CD14-positive monocyte (primary cell): ENCODE measurements at regions not wholly inside any gene's neighbourhood (a gene's known extent, or its start where the extent isn't known, plus 50 kb on each side); places are given as distances from the start of the nearest gene placed in this dataset.

Source experiments
- DNase-seq, 3 donors: peaks; one replicate each; pipeline ENCODE4 v3.0.0-alpha.2; 2011 to 2022
- H2AFZ ChIP-seq: 2 replicates; pipeline ENCODE4 v1.6.0; 2012; ENCODE audit warnings: mild to moderate bottlenecking, low read depth, low read length, inconsistent platforms; ENCODE audit not compliant: insufficient read depth, poor library complexity, severe bottlenecking
- H3K27ac ChIP-seq, 2 donors: 1 replicate in 1 of 2; 2 replicates in 1 of 2; pipeline ENCODE4 v1.5.1; 2012 to 2013; ENCODE audit warnings: low read length in 2 of 2, control low read depth in 1 of 2, inconsistent platforms in 1 of 2, low read depth in 1 of 2, mild to moderate bottlenecking in 1 of 2
- H3K27me3 ChIP-seq, 2 donors: one replicate each; pipeline versions ENCODE4 v1.6.0 to v1.6.1; 2011 to 2013; ENCODE audit warnings: low read length in 2 of 2; ENCODE audit not compliant: control insufficient read depth in 2 of 2, insufficient read depth in 2 of 2
- H3K36me3 ChIP-seq, 2 donors: replicated peaks in 1 of 2; 1 replicate in 1 of 2; 2 replicates in 1 of 2; pipeline versions ENCODE4 v1.5.1 to v1.6.1; 2012 to 2013; ENCODE audit warnings: low read length in 2 of 2, control low read depth in 1 of 2, inconsistent platforms in 1 of 2, mild to moderate bottlenecking in 1 of 2; ENCODE audit not compliant: insufficient read depth in 2 of 2, control insufficient read depth in 1 of 2
- H3K4me1 ChIP-seq, 2 donors: 1 replicate in 1 of 2; 2 replicates in 1 of 2; pipeline versions ENCODE4 v1.5.1 to v1.6.1; 2012 to 2013; ENCODE audit warnings: low read length in 2 of 2, control low read depth in 1 of 2, inconsistent platforms in 1 of 2, mild to moderate bottlenecking in 1 of 2, moderate library complexity in 1 of 2; ENCODE audit not compliant: insufficient read depth in 2 of 2, control insufficient read depth in 1 of 2
- H3K4me2 ChIP-seq: replicated peaks from 2 replicates; pipeline ENCODE3; 2012; ENCODE audit warnings: low read length, moderate library complexity, mild to moderate bottlenecking; ENCODE audit not compliant: poor library complexity, severe bottlenecking; ENCODE audit errors: extremely low read depth
- H3K4me3 ChIP-seq, 3 experiments: fragments of 200-600 bp in 1 of 3; sonication (generic) in 1 of 3; replicated peaks in 1 of 3; 1 replicate in 2 of 3; 2 replicates in 1 of 3; pipeline ENCODE4 v1.5.1; 2011 to 2013; ENCODE audit warnings: low read length in 3 of 3, mild to moderate bottlenecking in 3 of 3, control low read depth in 2 of 3, low read depth in 2 of 3, inconsistent platforms in 1 of 3, moderate library complexity in 1 of 3
- H3K79me2 ChIP-seq: 2 replicates; pipeline ENCODE4 v1.6.0; 2012; ENCODE audit warnings: mild to moderate bottlenecking, control low read depth, inconsistent platforms, low read length, moderate library complexity; ENCODE audit not compliant: insufficient read depth
- H3K9ac ChIP-seq: 2 replicates; pipeline ENCODE4 v1.6.0; 2017; ENCODE audit warnings: low read length, mild to moderate bottlenecking; ENCODE audit not compliant: insufficient read depth, poor library complexity, severe bottlenecking
- H3K9me3 ChIP-seq, 2 donors: replicated peaks in 1 of 2; 1 replicate in 1 of 2; 2 replicates in 1 of 2; pipeline versions ENCODE4 v1.5.1 to v1.6.1; 2012 to 2013; ENCODE audit warnings: low read length in 2 of 2, control low read depth in 1 of 2; ENCODE audit not compliant: control insufficient read depth in 1 of 2, insufficient read depth in 1 of 2
- H4K20me1 ChIP-seq: 2 replicates; pipeline ENCODE4 v1.6.0; 2012; ENCODE audit warnings: mild to moderate bottlenecking, low read length, control low read depth, moderate library complexity; ENCODE audit not compliant: insufficient read depth
- H3K27ac Mint-ChIP-seq, 7 donors: one replicate each; pipeline ENCODE4 v1.8.0; 2020; ENCODE audit warnings: mild to moderate bottlenecking in 7 of 7, mixed read lengths in 7 of 7, moderate library complexity in 6 of 7, inconsistent platforms in 2 of 7
- H3K27me3 Mint-ChIP-seq, 3 donors: one replicate each; pipeline ENCODE4 v1.8.0; 2021 to 2022; ENCODE audit warnings: low read depth in 3 of 3, mild to moderate bottlenecking in 3 of 3, mixed read lengths in 3 of 3, moderate library complexity in 3 of 3, inconsistent platforms in 1 of 3
- H3K36me3 Mint-ChIP-seq, 2 donors: one replicate each; pipeline ENCODE4 v1.8.0; 2020; ENCODE audit warnings: mixed read lengths in 2 of 2, inconsistent platforms in 1 of 2, mild to moderate bottlenecking in 1 of 2
- H3K4me1 Mint-ChIP-seq: one replicate; pipeline ENCODE4 v1.8.0; 2020; ENCODE audit warnings: mild to moderate bottlenecking, mixed read lengths
- H3K4me3 Mint-ChIP-seq, 2 donors: one replicate each; pipeline ENCODE4 v1.8.0; 2020; ENCODE audit warnings: mild to moderate bottlenecking in 2 of 2, mixed read lengths in 2 of 2, moderate library complexity in 1 of 2
- H3K9me3 Mint-ChIP-seq, 7 donors: one replicate each; pipeline ENCODE4 v1.8.0; 2020 to 2022; ENCODE audit warnings: mixed read lengths in 7 of 7, mild to moderate bottlenecking in 6 of 7, moderate library complexity in 6 of 7, inconsistent platforms in 2 of 7
- WGBS: methylation state at CpG from one replicate; pipeline ENCODE4 v1.1.5; 2013; ENCODE audit warnings: missing lambda C conversion rate; ENCODE audit not compliant: insufficient coverage; 5-methylcytosine and 5-hydroxymethylcytosine counted together
- intact Hi-C, 2 donors: fragments of 100-400 bp; cut with micrococcal nuclease; formaldehyde crosslinking; loops; one replicate each; pipeline versions ENCODE4 v1.15.0 to v1.15.1; 2023
- TF ChIP-seq, protein P1 (sequence below): fragments of 200-600 bp; IDR thresholded peaks from one replicate; pipeline ENCODE4 v1.8.0; 2022; ENCODE audit warnings: antibody characterized with exemption, mild to moderate bottlenecking

DNA sequence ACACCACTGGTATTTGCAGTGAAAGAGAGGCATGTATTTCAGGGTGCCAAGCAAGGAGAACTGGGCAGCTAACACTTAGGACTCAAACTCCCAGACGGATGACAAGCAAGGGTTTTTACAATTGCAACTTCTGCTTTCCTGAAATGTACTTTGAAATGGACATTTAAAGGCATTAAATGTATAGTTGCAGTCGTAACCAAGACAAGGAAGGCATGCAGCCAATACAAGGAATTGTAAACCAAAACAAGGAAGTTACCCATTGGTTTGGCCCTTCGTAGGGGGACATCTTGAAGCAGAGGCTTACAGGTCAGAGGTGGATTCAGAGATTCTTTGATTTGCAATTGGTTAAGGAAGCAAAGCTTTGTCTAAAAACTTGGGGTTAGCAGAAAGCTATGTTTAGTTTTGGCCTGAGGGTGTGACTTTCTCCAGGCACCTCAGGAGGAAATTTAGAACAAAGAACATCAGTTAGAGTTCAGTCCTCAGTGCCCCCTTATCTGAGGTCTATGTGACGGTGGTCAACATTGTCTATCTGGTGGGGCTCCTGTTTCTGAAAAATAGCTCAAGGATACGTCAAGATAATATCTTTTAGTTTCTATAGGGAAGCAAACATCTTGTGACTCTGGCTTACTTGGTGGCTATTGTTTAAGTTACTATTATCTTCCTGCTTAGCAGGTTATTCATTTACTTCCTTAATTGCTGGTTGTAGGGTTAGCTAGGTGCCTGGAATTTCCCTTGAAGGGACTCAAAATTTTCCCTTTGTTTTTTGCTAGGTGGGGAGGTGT, 266.0 kb downstream of the CD83 start:
- H3K27ac Mint-ChIP-seq: peak overlapping the region; percentile 78 to 94 (median 85)
- Histone ChIP-seq H3K27me3 (no peaks in the 10 kb centered on the region), H2AFZ (peak overlapping the region; percentile 15), H3K4me2 (peak overlapping the region; percentile 21), H3K9me3 (no peaks in the 10 kb centered on the region), H3K79me2 (no peaks in the 10 kb centered on the region), H3K36me3 (no peaks in the 10 kb centered on the region), H3K4me1 (peaks cover 31 to 36% of the 10 kb centered on the region in 2 donors), H3K4me3 (no peak overlapping the region), H3K9ac (no peak overlapping the region), H3K27ac (peak overlapping the region; percentile 7 to 83), H4K20me1 (no peaks in the 10 kb centered on the region)
- peaks cover 44% of the 10 kb centered on the region for H3K4me1 Mint-ChIP-seq
- 0% methylated on average over 3 of the region's 5 CpGs for WGBS
- no peaks in the 10 kb centered on the region for H3K36me3 Mint-ChIP-seq
- H3K9me3 Mint-ChIP-seq: peaks cover 0 to 3% (median 0%) of the 10 kb centered on the region in 7 donors
- peaks cover 0 to 2% (median 0%) of the 10 kb centered on the region in 3 donors for H3K27me3 Mint-ChIP-seq
- no peak overlapping the region for H3K4me3 Mint-ChIP-seq
- peak; percentile 63 to 78 (median 66) for DNase-seq
- intact Hi-C loops: no loop called here
- TF ChIP-seq, protein P1, sequence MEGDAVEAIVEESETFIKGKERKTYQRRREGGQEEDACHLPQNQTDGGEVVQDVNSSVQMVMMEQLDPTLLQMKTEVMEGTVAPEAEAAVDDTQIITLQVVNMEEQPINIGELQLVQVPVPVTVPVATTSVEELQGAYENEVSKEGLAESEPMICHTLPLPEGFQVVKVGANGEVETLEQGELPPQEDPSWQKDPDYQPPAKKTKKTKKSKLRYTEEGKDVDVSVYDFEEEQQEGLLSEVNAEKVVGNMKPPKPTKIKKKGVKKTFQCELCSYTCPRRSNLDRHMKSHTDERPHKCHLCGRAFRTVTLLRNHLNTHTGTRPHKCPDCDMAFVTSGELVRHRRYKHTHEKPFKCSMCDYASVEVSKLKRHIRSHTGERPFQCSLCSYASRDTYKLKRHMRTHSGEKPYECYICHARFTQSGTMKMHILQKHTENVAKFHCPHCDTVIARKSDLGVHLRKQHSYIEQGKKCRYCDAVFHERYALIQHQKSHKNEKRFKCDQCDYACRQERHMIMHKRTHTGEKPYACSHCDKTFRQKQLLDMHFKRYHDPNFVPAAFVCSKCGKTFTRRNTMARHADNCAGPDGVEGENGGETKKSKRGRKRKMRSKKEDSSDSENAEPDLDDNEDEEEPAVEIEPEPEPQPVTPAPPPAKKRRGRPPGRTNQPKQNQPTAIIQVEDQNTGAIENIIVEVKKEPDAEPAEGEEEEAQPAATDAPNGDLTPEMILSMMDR: no peak

DNA sequence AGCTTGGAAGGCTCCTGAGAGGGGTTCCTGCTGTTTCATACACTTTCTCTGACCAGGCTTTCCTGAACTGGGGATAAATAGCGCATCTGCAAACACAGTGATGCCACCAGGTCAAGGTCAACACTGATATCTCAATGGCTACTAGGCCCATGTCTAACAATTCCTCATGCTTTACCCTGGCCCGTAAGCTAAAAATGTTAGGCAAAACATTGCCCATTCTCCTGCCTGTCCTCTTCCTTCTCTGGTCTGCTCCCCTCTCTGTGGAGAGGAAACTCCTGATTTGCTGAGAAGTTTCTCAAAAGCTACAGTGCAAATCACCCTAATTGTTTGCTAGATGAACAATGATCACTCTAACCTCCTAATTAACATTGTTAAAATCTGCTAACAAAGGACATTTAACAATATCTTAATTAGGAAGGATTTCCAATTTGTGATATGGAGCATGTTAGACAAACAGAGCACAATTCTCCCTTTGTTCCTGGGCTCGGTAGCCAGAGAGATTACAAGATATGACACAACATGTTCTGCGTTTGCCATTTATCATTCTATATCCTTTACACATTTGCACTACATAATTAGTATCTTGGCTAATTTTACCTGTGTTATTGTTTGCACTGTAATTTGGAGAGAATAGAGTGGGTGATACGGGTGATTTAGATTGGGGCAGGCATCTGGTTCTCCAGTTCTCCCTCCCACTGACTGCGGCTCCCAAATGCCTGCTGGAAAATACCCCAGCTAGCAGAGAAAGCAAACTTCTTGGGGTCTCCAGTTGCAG, 266.8 kb downstream of the CD83 start:
- no peak overlapping the region for H2AFZ ChIP-seq

More for the DNA sequence above, 266.8 kb downstream of the CD83 start:
- Histone ChIP-seq H3K4me3 (no peak overlapping the region), H3K9me3 (no peaks in the 10 kb centered on the region), H3K9ac (no peak overlapping the region), H3K4me1 (peaks cover 31 to 36% of the 10 kb centered on the region in 2 donors), H4K20me1 (no peaks in the 10 kb centered on the region), H3K79me2 (no peaks in the 10 kb centered on the region), H3K27ac (peak overlapping the region in 1 of 2 donors; percentile 83), H3K4me2 (no peak overlapping the region), H3K36me3 (no peaks in the 10 kb centered on the region), H3K27me3 (no peaks in the 10 kb centered on the region)
- Mint-ChIP-seq H3K4me3 (no peak overlapping the region), H3K4me1 (peaks cover 44% of the 10 kb centered on the region), H3K9me3 (peaks cover 0 to 3% (median 0%) of the 10 kb centered on the region in 7 donors), H3K27ac (peak overlapping the region in 5 of 7 donors; percentile 85 to 94 (median 89)), H3K36me3 (no peaks in the 10 kb centered on the region), H3K27me3 (peaks cover 0 to 2% (median 0%) of the 10 kb centered on the region in 3 donors)
- 96% methylated on average over 2 of the region's 6 CpGs for WGBS
- DNase-seq: no peak
- intact Hi-C loops: no loop called here
- TF ChIP-seq, protein P1: no peak
